ENCODE measurements at regions not wholly inside any gene's neighbourhood (a gene's known extent, or its start where the extent isn't known, plus 50 kb on each side); places are given as distances from the start of the nearest gene placed in this dataset.

- Histone ChIP-seq H3K4me1 (ENCODE audit: control insufficient read depth in 4 of 4, insufficient read depth in 4 of 4, low read length in 3 of 4) (peaks cover 1 to 8% (median 4%) of the 10 kb centered on the region in 4 donors), H3K4me3 (ENCODE audit: low read depth in 1 of 3, low read length in 3 of 3) (no peak overlapping the region), H3K27me3 (ENCODE audit: control insufficient read depth in 4 of 4, insufficient read depth in 4 of 4, low read length in 3 of 4) (no peaks in the 10 kb centered on the region), H3K36me3 (ENCODE audit: control insufficient read depth in 4 of 4, insufficient read depth in 3 of 4, low read depth in 1 of 4, low read length in 3 of 4) (no peaks in the 10 kb centered on the region), H3K27ac (ENCODE audit: low read depth in 1 of 2, low read length in 2 of 2) (peak overlapping the region in 1 of 2 donors; percentile 47), H3K9ac (ENCODE audit: low read depth in 1 of 2, low read length in 2 of 2) (no peak overlapping the region), H3K9me3 (ENCODE audit: control insufficient read depth in 4 of 4, low read length in 3 of 4) (no peaks in the 10 kb centered on the region)
- DNase-seq (ENCODE audit: low spot score), result no peak
- 83% methylated on average over 10 of the region's 10 CpGs for WGBS
- TF ChIP-seq GABPA (IDR thresholded peaks at IDR 0.05 in 1 of 2, conservative IDR thresholded peaks at IDR 0.05 in 1 of 2) (no peak), FOXA2 (IDR thresholded peaks at IDR 0.05) (no peak), ATF3 (IDR thresholded peaks at IDR 0.05) (no peak), NR2F2 (IDR thresholded peaks at IDR 0.05) (no peak), ZBTB33 (IDR thresholded peaks at IDR 0.05) (no peak), CTCF (IDR thresholded peaks at IDR 0.05; ENCODE audit: low read depth, low read length, missing input control) (no peak), HNF4G (IDR thresholded peaks at IDR 0.05) (no peak), REST (IDR thresholded peaks at IDR 0.05) (no peak)
Measured at GRCh38 chr2:43136876-43137275, 89.5 kb downstream of the ZFP36L2 start.

GRCh38 chr2:43136011-43136799, 90.2 kb downstream of the ZFP36L2 start:
- Histone ChIP-seq H3K27me3 (ENCODE audit: control insufficient read depth in 4 of 4, insufficient read depth in 4 of 4, low read length in 3 of 4) (no peaks in the 10 kb centered on the region), H3K4me1 (ENCODE audit: control insufficient read depth in 4 of 4, insufficient read depth in 4 of 4, low read length in 3 of 4) (peaks cover 2 to 12% (median 5%) of the 10 kb centered on the region in 4 donors), H3K4me3 (ENCODE audit: low read depth in 1 of 3, low read length in 3 of 3) (no peak overlapping the region), H3K9me3 (ENCODE audit: control insufficient read depth in 4 of 4, low read length in 3 of 4) (no peaks in the 10 kb centered on the region), H3K27ac (ENCODE audit: low read depth in 1 of 2, low read length in 2 of 2) (peak overlapping the region in 1 of 2 donors; percentile 25), H3K36me3 (ENCODE audit: control insufficient read depth in 4 of 4, insufficient read depth in 3 of 4, low read depth in 1 of 4, low read length in 3 of 4) (no peaks in the 10 kb centered on the region), H3K9ac (ENCODE audit: low read depth in 1 of 2, low read length in 2 of 2) (no peak overlapping the region)
- DNase-seq (ENCODE audit: low spot score), result no peak
- TF ChIP-seq ATF3 (IDR thresholded peaks at IDR 0.05), result no peak
- TF ChIP-seq FOXA1 (IDR thresholded peaks at IDR 0.05), result no peak
- TF ChIP-seq ZBTB33 (IDR thresholded peaks at IDR 0.05), result no peak
- no peak for TF ChIP-seq REST (IDR thresholded peaks at IDR 0.05)
- TF ChIP-seq RXRA (IDR thresholded peaks at IDR 0.05), result no peak
- no peak for TF ChIP-seq FOXA2 (IDR thresholded peaks at IDR 0.05)
- TF ChIP-seq GABPA (IDR thresholded peaks at IDR 0.05 in 1 of 2, conservative IDR thresholded peaks at IDR 0.05 in 1 of 2), result no peak
- no peak for TF ChIP-seq NR2F2 (IDR thresholded peaks at IDR 0.05)
- 77% methylated on average over 11 of the region's 11 CpGs for WGBS

Measured in liver (tissue), 8 donors.